GM12864 (cell line): ENCODE measurements at regions not wholly inside any gene's neighbourhood (a gene's known extent, or its start where the extent isn't known, plus 50 kb on each side); places are given as distances from the start of the nearest gene placed in this dataset.

Source experiments
- DNase-seq: peaks from one replicate; pipeline ENCODE4 v3.0.0-alpha.2; 2011; ENCODE audit warnings: low read depth
- H3K4me3 ChIP-seq: 2 replicates; pipeline ENCODE4 v1.5.1; 2011; ENCODE audit warnings: mild to moderate bottlenecking, low read depth, low read length, control low read depth
- CTCF ChIP-seq: IDR thresholded peaks from 2 replicates; pipeline ENCODE4 v1.5.1; 2011; ENCODE audit warnings: low read depth, mild to moderate bottlenecking, moderate library complexity, low read length, control low read depth, inconsistent platforms; ENCODE audit errors: missing control alignments

GRCh38 chr3:181318321-181318720, 328.8 kb upstream of the DNAJC19 start:
- H3K4me3 ChIP-seq, result no peak overlapping the region
- no peak for TF ChIP-seq CTCF
- no peak for DNase-seq

- no peak for DNase-seq
- no peak for TF ChIP-seq CTCF
- H3K4me3 ChIP-seq, result no peak overlapping the region
Measured at GRCh38 chr3:181317508-181317907, 328.0 kb upstream of the DNAJC19 start.

- no peak overlapping the region for H3K4me3 ChIP-seq
- no peak for DNase-seq
- TF ChIP-seq CTCF, result no peak
Measured at GRCh38 chr3:181316482-181316881, 326.9 kb upstream of the DNAJC19 start.

- H3K4me3 ChIP-seq, result no peak overlapping the region
- no peak for DNase-seq
- no peak for TF ChIP-seq CTCF
Measured at GRCh38 chr3:181313335-181313734, 323.8 kb upstream of the DNAJC19 start.

GRCh38 chr3:181311186-181311585, 321.6 kb upstream of the DNAJC19 start:
- no peak for DNase-seq
- TF ChIP-seq CTCF, result no peak
- H3K4me3 ChIP-seq, result no peak overlapping the region

GRCh38 chr3:181302960-181303359, 313.4 kb upstream of the DNAJC19 start:
- no peak for TF ChIP-seq CTCF
- H3K4me3 ChIP-seq, result no peak overlapping the region
- no peak for DNase-seq

GRCh38 chr3:181300033-181300432, 310.5 kb upstream of the DNAJC19 start:
- no peak overlapping the region for H3K4me3 ChIP-seq
- no peak for DNase-seq
- TF ChIP-seq CTCF, result no peak
